CD4-positive, alpha-beta T cell treated with Interleukin-15 for 1 hour (primary cell): ENCODE measurements at regions not wholly inside any gene's neighbourhood (a gene's known extent, or its start where the extent isn't known, plus 50 kb on each side); places are given as distances from the start of the nearest gene placed in this dataset.

Experiments used
- DNase-seq: peaks from one replicate; pipeline ENCODE4 v3.0.0-alpha.2; 2020

GRCh38 chr1:34331020-34331926 is 154.6 kb downstream of the C1orf94 start:
- no peak for DNase-seq

GRCh38 chr1:34332996-34333395 is 156.3 kb downstream of the C1orf94 start:
- no peak for DNase-seq

- DNase-seq: no peak
These were observed 162.2 kb downstream of the C1orf94 start for GRCh38 chr1:34338871-34339270.

- DNase-seq: no peak
These were observed 165.2 kb downstream of the C1orf94 start for GRCh38 chr1:34341896-34342295.

GRCh38 chr1:34342334-34342733 is 165.6 kb downstream of the C1orf94 start:
- DNase-seq: no peak

- DNase-seq: no peak
These were observed 169.4 kb downstream of the C1orf94 start for GRCh38 chr1:34346128-34346527.

- no peak for DNase-seq
These were observed 176.7 kb downstream of the C1orf94 start for GRCh38 chr1:34353409-34353808.

- no peak for DNase-seq
These were observed 177.7 kb downstream of the C1orf94 start for GRCh38 chr1:34354367-34354766.

- no peak for DNase-seq
These were observed 180.1 kb downstream of the C1orf94 start for GRCh38 chr1:34356853-34357252.

- no peak for DNase-seq
These were observed 181.9 kb downstream of the C1orf94 start for GRCh38 chr1:34358636-34359035.

GRCh38 chr1:34359411-34359810 is 182.7 kb downstream of the C1orf94 start:
- DNase-seq: no peak

GRCh38 chr1:34360574-34360973 is 183.9 kb downstream of the C1orf94 start:
- no peak for DNase-seq

GRCh38 chr1:34361121-34361520 is 184.4 kb downstream of the C1orf94 start:
- DNase-seq: no peak

GRCh38 chr1:34361781-34362357 is 185.2 kb downstream of the C1orf94 start:
- no peak for DNase-seq

GRCh38 chr1:34362949-34363348 is 186.2 kb downstream of the C1orf94 start:
- no peak for DNase-seq

GRCh38 chr1:34363447-34363846 is 186.7 kb downstream of the C1orf94 start:
- no peak for DNase-seq

- no peak for DNase-seq
These were observed 187.2 kb downstream of the C1orf94 start for GRCh38 chr1:34363915-34364314.

- no peak for DNase-seq
These were observed 187.7 kb downstream of the C1orf94 start for GRCh38 chr1:34364376-34364775.

GRCh38 chr1:34365295-34365694 is 188.6 kb downstream of the C1orf94 start:
- no peak for DNase-seq

- no peak for DNase-seq
These were observed 190.3 kb downstream of the C1orf94 start for GRCh38 chr1:34366875-34367624.

- no peak for DNase-seq
These were observed 191.2 kb downstream of the C1orf94 start for GRCh38 chr1:34367954-34368353.

GRCh38 chr1:34369701-34370455 is 193.2 kb downstream of the C1orf94 start:
- DNase-seq: no peak

GRCh38 chr1:34370748-34371147 is 194.0 kb downstream of the C1orf94 start:
- DNase-seq: no peak
